SK-N-SH (cell line): ENCODE measurements at regions not wholly inside any gene's neighbourhood (a gene's known extent, or its start where the extent isn't known, plus 50 kb on each side); places are given as distances from the start of the nearest gene placed in this dataset.

ENCODE experiments used
- CTCF ChIA-PET: fragments of 300-600, 350-600 bp; formaldehyde crosslinking; extraction: SDS; loops from one replicate; lab custom pipeline; 2021; lab: Yijun Ruan, JAX
- POLR2A ChIA-PET: fragments of 350-600 bp; sonication (Branson Sonifier 250); formaldehyde crosslinking; extraction: SDS; loops from one replicate; lab custom pipeline; 2020; ENCODE audit warnings: antibody characterized with exemption, inconsistent platforms; lab: Yijun Ruan, JAX
- DNase-seq: peaks from one replicate; pipeline ENCODE4 v3.0.0; 2012
- H2AFZ ChIP-seq: fragments of 200-600 bp; sonication (generic); 2 replicates; pipeline ENCODE4 v1.8.1; 2016; ENCODE audit warnings: antibody characterized with exemption, mild to moderate bottlenecking, low read depth
- H3F3A ChIP-seq: fragments of 200-600 bp; sonication (generic); replicated peaks from 2 replicates; pipeline ENCODE3; 2016; ENCODE audit warnings: antibody characterized with exemption, mild to moderate bottlenecking; ENCODE audit not compliant: insufficient read depth
- H3K27ac ChIP-seq, 2 experiments: fragments of 200-500 bp in 1 of 2; fragments of 200-600 bp in 1 of 2; sonication (Bioruptor generic) in 1 of 2; sonication (generic), shearing (Covaris generic) in 1 of 2; 2 replicates each; pipeline versions ENCODE4 v1.5.1 to v1.6.1; 2014 to 2016; ENCODE audit warnings: low read depth in 2 of 2, inconsistent platforms in 1 of 2, low read length in 1 of 2, mild to moderate bottlenecking in 1 of 2, mixed read lengths in 1 of 2
- H3K27me3 ChIP-seq: fragments of 200-600 bp; sonication (generic), shearing (Covaris generic); 2 replicates; pipeline ENCODE4 v1.6.1; 2016; ENCODE audit warnings: mixed run types; ENCODE audit not compliant: insufficient read depth
- H3K36me3 ChIP-seq, 2 experiments: fragments of 200-500 bp in 1 of 2; fragments of 200-600 bp in 1 of 2; sonication (Bioruptor generic) in 1 of 2; sonication (generic) in 1 of 2; replicated peaks in 1 of 2; 2 replicates each; pipeline versions ENCODE3 to v1.5.1; 2014 to 2016; ENCODE audit warnings: low read length in 1 of 2, mild to moderate bottlenecking in 1 of 2; ENCODE audit not compliant: insufficient read depth in 2 of 2, control insufficient read depth in 1 of 2
- H3K4me1 ChIP-seq, 2 experiments: fragments of 200-500 bp in 1 of 2; fragments of 200-600 bp in 1 of 2; sonication (Bioruptor generic) in 1 of 2; sonication (generic), shearing (Covaris generic) in 1 of 2; 2 replicates each; pipeline versions ENCODE4 v1.5.1 to v1.6.1; 2014 to 2016; ENCODE audit warnings: low read depth in 1 of 2, low read length in 1 of 2, mixed run types in 1 of 2; ENCODE audit not compliant: insufficient read depth in 2 of 2, control insufficient read depth in 1 of 2
- H3K4me2 ChIP-seq: fragments of 200-600 bp; sonication (generic), shearing (Covaris generic); 2 replicates; pipeline ENCODE4 v1.6.1; 2017; ENCODE audit warnings: mixed run types
- H3K4me3 ChIP-seq, 2 experiments: fragments of 200-500 bp in 1 of 2; fragments of 200-600 bp in 1 of 2; sonication (Bioruptor generic) in 1 of 2; sonication (generic), shearing (Covaris generic) in 1 of 2; 2 replicates each; pipeline versions ENCODE4 v1.5.1 to v1.8.1; 2014 to 2016; ENCODE audit warnings: low read depth in 2 of 2, inconsistent platforms in 1 of 2, low read length in 1 of 2, mild to moderate bottlenecking in 1 of 2, mixed read lengths in 1 of 2, moderate library complexity in 1 of 2
- H3K79me2 ChIP-seq: fragments of 200-600 bp; sonication (generic); 2 replicates; pipeline ENCODE4 v1.8.1; 2017; ENCODE audit warnings: mild to moderate bottlenecking; ENCODE audit not compliant: insufficient read depth
- H3K9ac ChIP-seq: fragments of 200-600 bp; sonication (generic); 2 replicates; pipeline ENCODE4 v1.6.1; 2017; ENCODE audit warnings: mixed run types
- H3K9me2 ChIP-seq: fragments of 200-600 bp; sonication (generic); 2 replicates; pipeline ENCODE4 v1.6.1; 2017; ENCODE audit warnings: mixed run types
- H3K9me3 ChIP-seq: fragments of 200-600 bp; sonication (generic); 2 replicates; pipeline ENCODE4 v1.6.1; 2017; ENCODE audit warnings: mixed run types, mild to moderate bottlenecking, moderate library complexity
- H4K20me1 ChIP-seq: fragments of 200-600 bp; sonication (generic); 2 replicates; pipeline ENCODE4 v1.6.1; 2017; ENCODE audit warnings: mild to moderate bottlenecking, mixed run types; ENCODE audit not compliant: insufficient read depth
- CHD2 ChIP-seq: fragments of 150-350 bp; IDR thresholded peaks from 2 replicates; pipeline ENCODE4 v1.6.1; 2018; ENCODE audit warnings: low read length; ENCODE audit not compliant: partially characterized antibody
- GABPA ChIP-seq: IDR thresholded peaks from 2 replicates; pipeline ENCODE4 v1.4.0; 2012; ENCODE audit warnings: low read depth, mild to moderate bottlenecking
- GATA2 ChIP-seq: sonication (generic); formaldehyde crosslinking; IDR thresholded peaks from 2 replicates; pipeline ENCODE4 v1.5.0; 2020; ENCODE audit warnings: mild to moderate bottlenecking, missing genetic modification reagents
- IRF3 ChIP-seq: fragments of 150-350 bp; IDR thresholded peaks from 2 replicates; pipeline ENCODE4 v1.6.1; 2016; ENCODE audit warnings: mild to moderate bottlenecking, low read depth, low read length
- JUND ChIP-seq: IDR thresholded peaks from 2 replicates; pipeline ENCODE4 v1.4.0; 2012
- MAX ChIP-seq: IDR thresholded peaks from 2 replicates; pipeline ENCODE4 v1.4.0; 2012; ENCODE audit warnings: low read depth
- MEF2A ChIP-seq: IDR thresholded peaks from 2 replicates; pipeline ENCODE4 v1.4.0; 2012; ENCODE audit warnings: low read depth, borderline replicate concordance
- MXI1 ChIP-seq: IDR thresholded peaks from 2 replicates; pipeline ENCODE4 v1.6.1; 2012; ENCODE audit warnings: mild to moderate bottlenecking, low read depth, low read length, improper control_type of control experiment
- PBX3 ChIP-seq: IDR thresholded peaks from 2 replicates; pipeline ENCODE4; 2012
- RAD21 ChIP-seq: IDR thresholded peaks from 2 replicates; pipeline ENCODE4 v1.6.1; 2012; ENCODE audit warnings: mild to moderate bottlenecking, low read length
- RCOR1 ChIP-seq: fragments of 150-350 bp; IDR thresholded peaks from 2 replicates; pipeline ENCODE4 v1.6.1; 2017; ENCODE audit warnings: antibody characterized with exemption, low read length
- RFX5 ChIP-seq: IDR thresholded peaks from 2 replicates; pipeline ENCODE4 v1.6.1; 2012; ENCODE audit warnings: mild to moderate bottlenecking, improper control_type of control experiment, low read length
- RXRA ChIP-seq: IDR thresholded peaks from 2 replicates; pipeline ENCODE4 v1.4.0; 2012; ENCODE audit warnings: low read depth, mild to moderate bottlenecking, borderline replicate concordance
- TAF1 ChIP-seq: IDR thresholded peaks from 2 replicates; pipeline ENCODE4 v1.6.1; 2012; ENCODE audit warnings: low read depth, mild to moderate bottlenecking, low read length, moderate library complexity, borderline replicate concordance
- TCF12 ChIP-seq: IDR thresholded peaks from 2 replicates; pipeline ENCODE4 v1.4.0; 2012
- TEAD4 ChIP-seq: IDR thresholded peaks from 2 replicates; pipeline ENCODE4 v1.4.0; 2012; ENCODE audit warnings: mild to moderate bottlenecking, borderline replicate concordance; ENCODE audit not compliant: insufficient read depth
- USF2 ChIP-seq: fragments of 150-350 bp; IDR thresholded peaks from 2 replicates; pipeline ENCODE4 v1.6.1; 2017; ENCODE audit warnings: antibody characterized with exemption, low read length, low read depth, borderline replicate concordance
- YY1 ChIP-seq: IDR thresholded peaks from 2 replicates; pipeline ENCODE4 v1.4.0; 2012; ENCODE audit warnings: low read depth, mild to moderate bottlenecking
- WGBS: methylation state at CpG from one replicate; pipeline ENCODE4 v1.1.6; 2017; ENCODE audit warnings: low lambda C conversion rate; 5-methylcytosine and 5-hydroxymethylcytosine counted together
- TF ChIP-seq, protein P1 (sequence below): IDR thresholded peaks from 2 replicates; pipeline ENCODE4 v1.4.0; 2012; ENCODE audit warnings: low read depth, borderline replicate concordance
- TF ChIP-seq, protein P2 (sequence below): fragments of 200-600 bp; sonication (generic); IDR thresholded peaks from 2 replicates; pipeline ENCODE4 v1.6.1; 2017; ENCODE audit warnings: antibody characterized with exemption, mild to moderate bottlenecking, moderate library complexity

DNA sequence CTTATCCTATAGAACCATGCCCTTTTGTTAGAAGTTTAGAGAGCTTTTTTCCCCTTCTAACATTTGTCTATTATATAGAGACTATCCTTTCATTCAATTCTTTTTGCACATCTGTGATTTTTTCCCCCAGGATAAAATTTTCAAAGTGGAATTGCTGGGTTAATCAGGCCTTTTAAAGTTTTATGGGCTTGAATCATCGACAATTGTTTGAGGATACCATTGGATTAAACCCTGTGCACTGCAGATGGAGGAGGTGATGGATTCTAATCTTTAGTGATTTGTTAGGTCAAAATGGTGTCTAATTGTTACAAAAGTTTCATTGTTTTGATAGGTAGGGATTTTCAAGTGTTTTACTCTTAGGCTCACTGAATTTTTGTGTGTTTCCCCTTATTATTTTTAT lies 463.7 kb upstream of the CFAP20DC start:
- Histone ChIP-seq H4K20me1 (no peaks in the 10 kb centered on the region), H2AFZ (no peak overlapping the region), H3K36me3 (no peaks in the 10 kb centered on the region), H3K9me3 (no peaks in the 10 kb centered on the region), H3K4me1 (no peaks in the 10 kb centered on the region), H3K4me3 (no peak overlapping the region), H3K9me2 (no peaks in the 10 kb centered on the region), H3K79me2 (no peaks in the 10 kb centered on the region), H3K27me3 (no peaks in the 10 kb centered on the region), H3K9ac (no peak overlapping the region), H3F3A (no peaks in the 10 kb centered on the region), H3K27ac (no peak overlapping the region), H3K4me2 (no peak overlapping the region)
- WGBS: 42% methylated on average over 1 of the region's 1 CpG
- no peak for DNase-seq
- CTCF ChIA-PET: no interaction called here
- POLR2A ChIA-PET: no interaction called here
- TF ChIP-seq MEF2A (no peak), TCF12 (no peak), JUND (no peak), RAD21 (no peak), GABPA (no peak), IRF3 (no peak), MXI1 (no peak), USF2 (no peak), PBX3 (no peak), RXRA (no peak), GATA2 (CRISPR knock-in tag) (no peak), RFX5 (no peak)

DNA sequence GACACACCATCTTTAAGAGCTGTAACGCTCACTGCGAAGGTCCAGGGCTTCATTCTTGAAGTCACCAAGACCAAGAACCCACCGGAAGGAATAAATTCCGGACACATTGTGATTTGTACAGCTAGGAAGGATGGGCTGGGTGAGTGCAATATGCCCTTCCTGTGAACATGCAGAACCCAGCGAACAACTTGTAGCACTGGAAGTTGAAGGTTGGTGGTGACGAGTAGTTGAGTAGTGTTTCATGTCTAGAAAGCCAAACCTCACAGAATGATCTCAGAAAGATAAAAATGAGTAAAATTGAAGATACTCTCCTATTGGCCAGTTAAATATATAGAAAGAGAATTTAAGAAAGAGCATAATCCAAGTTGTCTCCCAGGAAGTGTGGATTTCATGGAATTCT lies 462.2 kb upstream of the CFAP20DC start:
- H4K20me1 ChIP-seq: no peaks in the 10 kb centered on the region
- POLR2A ChIA-PET: no interaction called here
- no peak overlapping the region for H3K27ac ChIP-seq

More for the DNA sequence above, 462.2 kb upstream of the CFAP20DC start:
- CTCF ChIA-PET: no interaction called here
- Histone ChIP-seq H3K9me2 (no peaks in the 10 kb centered on the region), H3K4me1 (no peaks in the 10 kb centered on the region), H3K27me3 (no peaks in the 10 kb centered on the region; the same call in 1 of the 2 replicates), H2AFZ (no peak overlapping the region), H3K9ac (no peak overlapping the region), H3K36me3 (no peaks in the 10 kb centered on the region), H3F3A (no peaks in the 10 kb centered on the region), H3K4me2 (no peak overlapping the region), H3K79me2 (no peaks in the 10 kb centered on the region), H3K9me3 (no peaks in the 10 kb centered on the region)
- 67% methylated on average over 6 of the region's 6 CpGs for WGBS
- no peak for DNase-seq
- TF ChIP-seq CHD2 (no peak), MAX (no peak), RFX5 (no peak), TEAD4 (no peak), RCOR1 (no peak), RXRA (no peak), MXI1 (no peak), GATA2 (CRISPR knock-in tag) (no peak), YY1 (no peak), TAF1 (no peak)
- TF ChIP-seq, protein P1, sequence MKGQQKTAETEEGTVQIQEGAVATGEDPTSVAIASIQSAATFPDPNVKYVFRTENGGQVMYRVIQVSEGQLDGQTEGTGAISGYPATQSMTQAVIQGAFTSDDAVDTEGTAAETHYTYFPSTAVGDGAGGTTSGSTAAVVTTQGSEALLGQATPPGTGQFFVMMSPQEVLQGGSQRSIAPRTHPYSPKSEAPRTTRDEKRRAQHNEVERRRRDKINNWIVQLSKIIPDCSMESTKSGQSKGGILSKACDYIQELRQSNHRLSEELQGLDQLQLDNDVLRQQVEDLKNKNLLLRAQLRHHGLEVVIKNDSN: no peak
- TF ChIP-seq, protein P2, sequence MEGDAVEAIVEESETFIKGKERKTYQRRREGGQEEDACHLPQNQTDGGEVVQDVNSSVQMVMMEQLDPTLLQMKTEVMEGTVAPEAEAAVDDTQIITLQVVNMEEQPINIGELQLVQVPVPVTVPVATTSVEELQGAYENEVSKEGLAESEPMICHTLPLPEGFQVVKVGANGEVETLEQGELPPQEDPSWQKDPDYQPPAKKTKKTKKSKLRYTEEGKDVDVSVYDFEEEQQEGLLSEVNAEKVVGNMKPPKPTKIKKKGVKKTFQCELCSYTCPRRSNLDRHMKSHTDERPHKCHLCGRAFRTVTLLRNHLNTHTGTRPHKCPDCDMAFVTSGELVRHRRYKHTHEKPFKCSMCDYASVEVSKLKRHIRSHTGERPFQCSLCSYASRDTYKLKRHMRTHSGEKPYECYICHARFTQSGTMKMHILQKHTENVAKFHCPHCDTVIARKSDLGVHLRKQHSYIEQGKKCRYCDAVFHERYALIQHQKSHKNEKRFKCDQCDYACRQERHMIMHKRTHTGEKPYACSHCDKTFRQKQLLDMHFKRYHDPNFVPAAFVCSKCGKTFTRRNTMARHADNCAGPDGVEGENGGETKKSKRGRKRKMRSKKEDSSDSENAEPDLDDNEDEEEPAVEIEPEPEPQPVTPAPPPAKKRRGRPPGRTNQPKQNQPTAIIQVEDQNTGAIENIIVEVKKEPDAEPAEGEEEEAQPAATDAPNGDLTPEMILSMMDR: no peak
- TF ChIP-seq, all 33 proteins: peak for 0
- H3K4me3 ChIP-seq: no peak overlapping the region
